ENCODE measurements at regions not wholly inside any gene's neighbourhood (a gene's known extent, or its start where the extent isn't known, plus 50 kb on each side); places are given as distances from the start of the nearest gene placed in this dataset.

GRCh38 chr1:219109424-219110018, 64.2 kb upstream of the LYPLAL1 start:
- no peak for ATAC-seq

- no peak for ATAC-seq
These were observed 60.4 kb upstream of the LYPLAL1 start for GRCh38 chr1:219113261-219113660.

- ATAC-seq: no peak
These were observed 59.7 kb upstream of the LYPLAL1 start for GRCh38 chr1:219114014-219114413.

GRCh38 chr1:219119839-219120238, 53.8 kb upstream of the LYPLAL1 start:
- ATAC-seq: no peak

GRCh38 chr1:219120624-219121544, 52.8 kb upstream of the LYPLAL1 start:
- ATAC-seq: no peak

GRCh38 chr1:219121679-219122078, 52.0 kb upstream of the LYPLAL1 start:
- ATAC-seq: no peak

- ATAC-seq: no peak
These were observed 50.6 kb upstream of the LYPLAL1 start for GRCh38 chr1:219123036-219123435.

Data from activated CD4-positive, CD25-positive, alpha-beta regulatory T cell treated with anti-CD3 and anti-CD28 coated beads, Interleukin-2, amount 50 U/mL, for 24 hours (primary cell).